ENCODE measurements at regions not wholly inside any gene's neighbourhood (a gene's known extent, or its start where the extent isn't known, plus 50 kb on each side); places are given as distances from the start of the nearest gene placed in this dataset.

DNA sequence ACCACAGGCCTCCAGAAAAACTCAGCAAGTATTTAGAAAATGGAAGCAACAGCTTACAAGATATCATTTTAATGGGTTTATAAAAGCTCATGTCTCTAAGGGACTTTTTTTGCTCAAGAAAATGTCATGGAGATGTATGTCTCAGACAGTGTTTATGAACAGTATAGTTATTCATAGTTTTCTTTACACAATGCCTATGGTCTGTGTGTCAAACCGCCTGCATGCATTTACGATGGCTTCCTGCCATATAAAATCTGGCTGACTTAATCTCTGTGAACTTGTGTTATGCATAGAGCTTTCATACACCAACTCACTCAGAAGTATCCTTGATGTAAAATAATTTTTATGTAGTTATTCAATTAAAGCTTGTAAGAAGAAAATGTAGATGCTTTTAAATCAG is 1314.2 kb upstream of the LRRTM3 start:
- no peak for DNase-seq (ENCODE audit: low spot score in 2 of 2)
- H3K9me3 ChIP-seq = no peaks in the 10 kb centered on the region
- 65% methylated on average over 2 of the region's 2 CpGs for WGBS
- no peaks in the 10 kb centered on the region for H3K4me1 ChIP-seq
- TF ChIP-seq POLR2A (IDR thresholded peaks at IDR 0.05) (no peak), POLR2AphosphoS5 (IDR thresholded peaks at IDR 0.05) (no peak), EP300 (IDR thresholded peaks at IDR 0.05) (no peak)
- TF ChIP-seq, protein P1, sequence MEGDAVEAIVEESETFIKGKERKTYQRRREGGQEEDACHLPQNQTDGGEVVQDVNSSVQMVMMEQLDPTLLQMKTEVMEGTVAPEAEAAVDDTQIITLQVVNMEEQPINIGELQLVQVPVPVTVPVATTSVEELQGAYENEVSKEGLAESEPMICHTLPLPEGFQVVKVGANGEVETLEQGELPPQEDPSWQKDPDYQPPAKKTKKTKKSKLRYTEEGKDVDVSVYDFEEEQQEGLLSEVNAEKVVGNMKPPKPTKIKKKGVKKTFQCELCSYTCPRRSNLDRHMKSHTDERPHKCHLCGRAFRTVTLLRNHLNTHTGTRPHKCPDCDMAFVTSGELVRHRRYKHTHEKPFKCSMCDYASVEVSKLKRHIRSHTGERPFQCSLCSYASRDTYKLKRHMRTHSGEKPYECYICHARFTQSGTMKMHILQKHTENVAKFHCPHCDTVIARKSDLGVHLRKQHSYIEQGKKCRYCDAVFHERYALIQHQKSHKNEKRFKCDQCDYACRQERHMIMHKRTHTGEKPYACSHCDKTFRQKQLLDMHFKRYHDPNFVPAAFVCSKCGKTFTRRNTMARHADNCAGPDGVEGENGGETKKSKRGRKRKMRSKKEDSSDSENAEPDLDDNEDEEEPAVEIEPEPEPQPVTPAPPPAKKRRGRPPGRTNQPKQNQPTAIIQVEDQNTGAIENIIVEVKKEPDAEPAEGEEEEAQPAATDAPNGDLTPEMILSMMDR (IDR thresholded peaks at IDR 0.05) = no peak
- no peaks in the 10 kb centered on the region for H3K36me3 ChIP-seq
- no peak overlapping the region for H3K4me3 ChIP-seq
- H3K27me3 ChIP-seq = no peaks in the 10 kb centered on the region
- no peak overlapping the region for H3K27ac ChIP-seq

DNA sequence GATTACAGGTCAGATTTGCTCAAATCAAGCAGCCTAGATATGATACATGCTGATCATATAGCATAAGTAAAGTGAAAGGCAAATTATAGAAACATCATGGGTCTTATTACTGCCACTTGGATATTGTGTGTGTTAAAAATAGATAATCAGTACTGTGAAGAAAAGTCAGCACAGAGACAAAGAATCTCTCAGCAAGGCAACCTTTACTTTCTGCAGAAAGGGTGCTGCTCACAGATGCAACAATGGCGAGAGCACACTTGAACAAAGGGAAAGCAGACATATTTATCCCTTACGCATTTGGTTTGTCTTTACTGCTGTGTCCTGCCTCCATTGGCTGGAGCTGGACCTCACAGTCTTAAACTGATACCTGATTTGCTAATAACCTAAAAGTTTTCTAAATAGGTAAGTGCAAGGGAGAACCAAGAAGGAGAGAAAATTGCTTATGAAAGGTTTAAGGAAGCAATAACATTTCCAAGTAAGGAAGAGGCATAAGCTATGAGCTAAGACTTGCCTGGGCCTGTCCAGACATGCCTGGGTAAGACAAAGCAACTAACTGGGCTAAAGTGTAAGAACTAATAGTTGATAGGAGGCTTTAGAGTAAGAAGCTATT is 1310.8 kb upstream of the LRRTM3 start:
- Histone ChIP-seq H3K27me3 (no peaks in the 10 kb centered on the region), H3K27ac (no peak overlapping the region), H3K36me3 (no peaks in the 10 kb centered on the region), H3K4me3 (no peak overlapping the region), H3K9me3 (no peaks in the 10 kb centered on the region), H3K4me1 (no peaks in the 10 kb centered on the region)
- TF ChIP-seq, protein P1 (IDR thresholded peaks at IDR 0.05) = no peak
- no peak for TF ChIP-seq POLR2AphosphoS5 (IDR thresholded peaks at IDR 0.05)
- no peak for TF ChIP-seq POLR2A (IDR thresholded peaks at IDR 0.05)
- no peak for TF ChIP-seq EP300 (IDR thresholded peaks at IDR 0.05)
- WGBS = 97% methylated on average over 2 of the region's 2 CpGs
- DNase-seq (ENCODE audit: low spot score in 2 of 2) = no peak

DNA sequence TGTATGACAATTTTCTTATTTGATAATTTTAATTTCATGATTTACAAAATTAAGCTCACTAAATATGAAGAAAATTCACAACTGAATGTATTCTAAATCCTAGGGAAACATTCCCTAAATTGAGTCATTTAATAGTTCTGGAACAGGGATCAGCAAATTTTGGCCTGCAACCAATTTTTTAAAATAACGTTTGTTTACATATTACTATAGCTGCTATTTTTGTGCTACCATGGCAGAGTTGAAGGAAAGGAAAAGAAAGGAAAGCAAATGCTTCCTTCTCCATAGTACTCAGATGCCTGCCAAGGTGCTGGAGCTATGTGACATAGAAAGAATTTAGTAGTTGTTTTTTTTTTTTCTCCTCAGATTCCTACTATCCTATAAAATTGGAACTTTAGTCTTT is 1307.7 kb upstream of the LRRTM3 start:
- Histone ChIP-seq H3K27ac (no peak overlapping the region), H3K4me1 (no peaks in the 10 kb centered on the region), H3K4me3 (no peak overlapping the region), H3K27me3 (no peaks in the 10 kb centered on the region), H3K36me3 (no peaks in the 10 kb centered on the region), H3K9me3 (no peaks in the 10 kb centered on the region)
- no peak for TF ChIP-seq POLR2AphosphoS5 (IDR thresholded peaks at IDR 0.05)
- TF ChIP-seq POLR2A (IDR thresholded peaks at IDR 0.05) = no peak
- TF ChIP-seq EP300 (IDR thresholded peaks at IDR 0.05) = no peak
- 5% methylated on average over 1 of the region's 1 CpG for WGBS
- no peak for DNase-seq (ENCODE audit: low spot score in 2 of 2)

DNA sequence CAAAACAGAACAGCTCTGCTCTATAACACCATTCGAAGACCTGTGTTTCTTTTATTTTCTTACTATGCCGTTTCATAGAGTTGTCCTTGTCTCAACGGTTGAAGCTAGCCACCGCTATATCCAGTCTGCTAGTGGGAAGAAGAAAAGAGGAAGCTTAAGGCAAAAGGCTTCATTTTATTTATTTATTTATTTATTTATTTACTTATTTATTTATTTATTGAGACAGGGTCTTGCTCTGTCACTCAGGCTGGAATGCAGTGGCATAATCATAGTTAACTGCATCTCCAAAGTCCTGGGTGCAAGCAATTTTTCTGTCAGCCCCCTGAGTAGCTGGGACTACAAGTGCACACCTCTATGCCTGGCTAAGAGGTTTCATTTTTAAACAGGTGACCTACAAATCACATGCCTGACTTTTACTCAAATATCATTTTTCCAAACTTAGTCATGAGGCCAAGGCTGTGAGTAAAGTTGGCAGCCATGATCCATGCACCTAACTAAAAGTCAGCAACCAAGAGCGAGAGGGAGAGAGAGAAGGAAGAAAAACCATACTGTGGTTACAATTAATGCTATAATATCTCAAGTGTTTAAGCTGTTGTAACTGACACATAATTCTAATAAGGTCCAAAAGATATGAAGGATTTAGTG is 1305.3 kb upstream of the LRRTM3 start:
- H3K27me3 ChIP-seq = no peaks in the 10 kb centered on the region
- H3K4me3 ChIP-seq = no peak overlapping the region
- no peaks in the 10 kb centered on the region for H3K4me1 ChIP-seq
- H3K36me3 ChIP-seq = no peaks in the 10 kb centered on the region
- no peak for DNase-seq (ENCODE audit: low spot score in 2 of 2)
- no peaks in the 10 kb centered on the region for H3K9me3 ChIP-seq
- TF ChIP-seq EP300 (IDR thresholded peaks at IDR 0.05) = no peak
- TF ChIP-seq POLR2A (IDR thresholded peaks at IDR 0.05) = no peak
- TF ChIP-seq, protein P1 (IDR thresholded peaks at IDR 0.05) = no peak
- no peak for TF ChIP-seq POLR2AphosphoS5 (IDR thresholded peaks at IDR 0.05)
- 94% methylated on average over 5 of the region's 5 CpGs for WGBS
- no peak overlapping the region for H3K27ac ChIP-seq

DNA sequence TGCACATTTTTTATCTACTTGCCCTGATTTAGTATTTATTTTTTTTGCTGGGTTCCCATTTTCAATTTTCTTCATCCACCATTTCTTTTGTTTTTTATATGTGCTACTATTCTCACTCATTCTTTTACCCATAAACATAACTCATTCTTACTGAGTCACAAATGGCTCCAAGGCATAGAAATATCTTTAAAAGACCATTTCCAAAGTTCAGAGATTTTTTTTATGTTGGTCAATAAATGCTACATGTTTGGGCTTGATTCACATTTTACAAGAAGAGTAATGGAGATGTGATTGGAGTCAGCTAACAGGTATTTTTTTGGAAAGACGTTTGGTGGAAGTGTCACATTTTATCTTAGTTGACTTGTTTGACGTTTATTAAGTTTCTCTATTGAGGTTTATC is 1303.2 kb upstream of the LRRTM3 start:
- no peak overlapping the region for H3K27ac ChIP-seq
- no peaks in the 10 kb centered on the region for H3K9me3 ChIP-seq
- no peaks in the 10 kb centered on the region for H3K36me3 ChIP-seq
- no peak for TF ChIP-seq POLR2AphosphoS5 (IDR thresholded peaks at IDR 0.05)
- no peak for TF ChIP-seq POLR2A (IDR thresholded peaks at IDR 0.05)
- WGBS = 67% methylated on average over 2 of the region's 2 CpGs
- no peak overlapping the region for H3K4me3 ChIP-seq
- no peak for DNase-seq (ENCODE audit: low spot score in 2 of 2)
- no peaks in the 10 kb centered on the region for H3K4me1 ChIP-seq
- no peaks in the 10 kb centered on the region for H3K27me3 ChIP-seq

DNA sequence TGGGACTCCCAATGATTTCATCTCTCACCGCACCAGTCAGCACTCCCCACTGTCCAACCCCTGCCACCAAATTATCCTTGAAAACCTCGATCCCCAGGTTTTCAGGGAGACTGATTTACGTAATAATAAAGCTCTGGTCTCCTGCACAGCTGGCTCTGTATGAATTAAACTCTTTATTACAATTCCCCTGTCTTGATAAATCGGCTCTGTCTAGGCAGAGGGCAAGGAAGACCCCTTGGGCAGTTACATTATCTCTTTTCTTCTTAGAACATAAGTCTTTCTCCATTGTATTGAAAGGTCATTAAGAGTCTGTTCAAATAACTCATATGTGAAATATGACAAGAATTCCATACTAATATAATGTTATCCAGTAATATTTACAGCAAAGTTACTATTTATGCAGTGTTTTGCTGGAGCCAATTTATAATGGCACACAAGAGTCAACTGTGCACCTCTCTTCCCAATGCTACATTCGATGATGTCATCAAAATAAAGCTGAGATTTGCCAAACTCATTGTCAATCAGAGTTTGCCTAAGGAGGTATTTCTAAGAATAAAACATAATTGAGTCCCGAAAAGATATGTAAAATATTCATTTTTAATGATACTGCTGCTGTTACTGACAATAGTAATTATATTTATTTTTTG is 1297.2 kb upstream of the LRRTM3 start:
- no peak for DNase-seq (ENCODE audit: low spot score in 2 of 2)
- no peaks in the 10 kb centered on the region for H3K9me3 ChIP-seq
- no peaks in the 10 kb centered on the region for H3K27me3 ChIP-seq
- TF ChIP-seq POLR2A (IDR thresholded peaks at IDR 0.05) = no peak
- no peak for TF ChIP-seq POLR2AphosphoS5 (IDR thresholded peaks at IDR 0.05)
- TF ChIP-seq EP300 (IDR thresholded peaks at IDR 0.05) = no peak
- TF ChIP-seq, protein P1 (IDR thresholded peaks at IDR 0.05) = no peak
- H3K4me3 ChIP-seq = no peak overlapping the region
- H3K4me1 ChIP-seq = no peaks in the 10 kb centered on the region
- no peaks in the 10 kb centered on the region for H3K36me3 ChIP-seq
- H3K27ac ChIP-seq = no peak overlapping the region
- 79% methylated on average over 6 of the region's 6 CpGs for WGBS
